Neural progenitor cell (in vitro differentiated cells): ENCODE measurements at regions not wholly inside any gene's neighbourhood (a gene's known extent, or its start where the extent isn't known, plus 50 kb on each side); places are given as distances from the start of the nearest gene placed in this dataset.

Experiments
- DNase-seq: peaks from one replicate; pipeline ENCODE4 v3.0.0-alpha.2; 2016; ENCODE audit warnings: low spot score
- H2AFZ ChIP-seq: fragments of 200-600 bp; sonication (generic); replicated peaks from 2 replicates; pipeline ENCODE4 v1.6.1; 2016; ENCODE audit warnings: antibody characterized with exemption
- H3F3A ChIP-seq: fragments of 200-600 bp; sonication (generic); 2 replicates; pipeline ENCODE4 v1.6.1; 2016; ENCODE audit warnings: antibody characterized with exemption, low read depth
- H3K27ac ChIP-seq: fragments of 200-600 bp; sonication (generic); 2 replicates; pipeline ENCODE4 v1.5.1; 2016; ENCODE audit warnings: mild to moderate bottlenecking
- H3K27me3 ChIP-seq: fragments of 200-600 bp; sonication (generic); 2 replicates; pipeline ENCODE4 v1.6.1; 2016; ENCODE audit warnings: mild to moderate bottlenecking, moderate library complexity
- H3K36me3 ChIP-seq: fragments of 200-600 bp; sonication (generic); 2 replicates; pipeline ENCODE4 v1.5.1; 2016
- H3K4me1 ChIP-seq: fragments of 200-600 bp; sonication (generic); 2 replicates; pipeline ENCODE4 v1.6.1; 2016; ENCODE audit warnings: mixed run types
- H3K4me2 ChIP-seq: fragments of 200-600 bp; sonication (generic); 2 replicates; pipeline ENCODE4 v1.6.1; 2016
- H3K4me3 ChIP-seq: fragments of 200-600 bp; sonication (generic); 2 replicates; pipeline ENCODE4 v1.5.1; 2016
- H3K79me2 ChIP-seq: fragments of 200-600 bp; sonication (generic); 2 replicates; pipeline ENCODE4 v1.6.1; 2016; ENCODE audit warnings: low read depth
- H3K9ac ChIP-seq: fragments of 200-600 bp; sonication (generic); 2 replicates; pipeline ENCODE4 v1.6.1; 2016
- H3K9me3 ChIP-seq: fragments of 200-600 bp; sonication (generic); 2 replicates; pipeline ENCODE4 v1.5.1; 2016; ENCODE audit warnings: low read depth
- H4K20me1 ChIP-seq: fragments of 200-600 bp; sonication (generic); 2 replicates; pipeline ENCODE4 v1.6.1; 2016; ENCODE audit warnings: low read depth
- H3K27ac Mint-ChIP-seq: 3 replicates; pipeline ENCODE4 v1.8.0; 2021; ENCODE audit warnings: mixed read lengths
- H3K27me3 Mint-ChIP-seq: 2 replicates; pipeline ENCODE4 v1.8.0; 2022; ENCODE audit warnings: low read depth, mild to moderate bottlenecking, inconsistent platforms, moderate library complexity, mixed read lengths; ENCODE audit not compliant: insufficient read depth
- H3K36me3 Mint-ChIP-seq: 3 replicates; pipeline ENCODE4 v1.8.0; 2021; ENCODE audit warnings: mixed read lengths
- H3K4me1 Mint-ChIP-seq: 3 replicates; pipeline ENCODE4 v1.8.0; 2021; ENCODE audit warnings: mixed read lengths
- H3K4me3 Mint-ChIP-seq: 3 replicates; pipeline ENCODE4 v1.8.0; 2021; ENCODE audit warnings: mild to moderate bottlenecking, moderate library complexity, mixed read lengths
- H3K9me3 Mint-ChIP-seq: 3 replicates; pipeline ENCODE4 v1.8.0; 2020; ENCODE audit warnings: mixed read lengths
- EZH2 ChIP-seq: fragments of 200-600 bp; sonication (generic); IDR thresholded peaks from 2 replicates; pipeline ENCODE4 v1.6.1; 2017; ENCODE audit warnings: antibody characterized with exemption, mild to moderate bottlenecking, moderate library complexity
- EZH2phosphoT487 ChIP-seq: fragments of 200-600 bp; sonication (generic); IDR thresholded peaks from 2 replicates; pipeline ENCODE4 v1.6.1; 2017; ENCODE audit warnings: antibody characterized with exemption
- TF ChIP-seq, protein P1 (sequence below): fragments of 200-600 bp; sonication (generic); IDR thresholded peaks from 2 replicates; pipeline ENCODE4 v1.5.1; 2017; ENCODE audit warnings: antibody characterized with exemption, mild to moderate bottlenecking

DNA sequence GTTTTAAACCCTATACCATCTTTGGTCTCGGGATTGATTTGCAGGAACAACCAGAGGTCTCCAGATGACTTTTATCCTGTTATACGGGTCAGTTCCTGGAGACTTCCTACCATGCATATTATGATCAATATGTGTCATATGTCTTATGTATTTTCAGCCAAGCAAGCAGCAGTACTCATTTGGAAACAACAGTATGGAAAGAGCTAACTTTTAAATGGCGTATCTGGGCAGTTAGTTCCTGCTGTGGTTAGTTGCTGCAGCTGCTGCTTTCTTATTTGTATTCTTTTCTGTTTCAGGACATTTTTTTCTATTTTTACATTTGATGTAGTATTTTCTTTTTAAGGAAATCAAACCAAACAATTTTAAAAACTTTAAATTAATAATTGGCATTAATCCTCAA is 207.5 kb downstream of the MANEA start:
- no peak overlapping the region for H3K9ac ChIP-seq
- no peak overlapping the region for H3K4me3 Mint-ChIP-seq

DNA sequence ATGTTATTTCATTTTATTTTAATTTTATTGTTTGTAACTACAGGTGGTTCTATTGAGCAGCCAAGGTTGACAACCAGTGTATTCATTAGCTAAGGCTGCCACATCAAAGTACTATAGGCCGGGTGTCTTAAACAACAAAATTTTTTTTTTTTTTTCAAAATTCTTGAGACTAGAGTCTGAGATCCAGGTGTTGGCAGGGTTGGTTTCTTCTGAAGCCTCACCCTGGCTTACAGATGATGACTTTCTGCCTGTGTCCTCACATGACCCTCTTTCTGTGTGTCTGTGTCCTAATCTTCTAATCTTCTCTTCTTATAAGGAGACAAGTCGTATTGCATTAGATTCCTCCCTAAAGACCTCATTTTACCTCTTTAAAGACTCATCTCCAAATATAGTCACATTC is 208.4 kb downstream of the MANEA start:
- Mint-ChIP-seq H3K36me3 (no peaks in the 10 kb centered on the region), H3K27me3 (no peaks in the 10 kb centered on the region), H3K27ac (no peak overlapping the region), H3K4me3 (no peak overlapping the region), H3K9me3 (no peaks in the 10 kb centered on the region), H3K4me1 (peaks cover 3% of the 10 kb centered on the region)
- H4K20me1 ChIP-seq: no peaks in the 10 kb centered on the region
- H3K27me3 ChIP-seq: no peaks in the 10 kb centered on the region
- H3K27ac ChIP-seq: no peak overlapping the region
- DNase-seq: no peak
- no peak overlapping the region for H3K4me2 ChIP-seq
- H3K79me2 ChIP-seq: no peaks in the 10 kb centered on the region
- H3K9me3 ChIP-seq: no peaks in the 10 kb centered on the region
- no peaks in the 10 kb centered on the region for H3K36me3 ChIP-seq
- H3K4me3 ChIP-seq: no peak overlapping the region
- H3K4me1 ChIP-seq: no peaks in the 10 kb centered on the region
- H3K9ac ChIP-seq: no peak overlapping the region
- TF ChIP-seq, protein P1, sequence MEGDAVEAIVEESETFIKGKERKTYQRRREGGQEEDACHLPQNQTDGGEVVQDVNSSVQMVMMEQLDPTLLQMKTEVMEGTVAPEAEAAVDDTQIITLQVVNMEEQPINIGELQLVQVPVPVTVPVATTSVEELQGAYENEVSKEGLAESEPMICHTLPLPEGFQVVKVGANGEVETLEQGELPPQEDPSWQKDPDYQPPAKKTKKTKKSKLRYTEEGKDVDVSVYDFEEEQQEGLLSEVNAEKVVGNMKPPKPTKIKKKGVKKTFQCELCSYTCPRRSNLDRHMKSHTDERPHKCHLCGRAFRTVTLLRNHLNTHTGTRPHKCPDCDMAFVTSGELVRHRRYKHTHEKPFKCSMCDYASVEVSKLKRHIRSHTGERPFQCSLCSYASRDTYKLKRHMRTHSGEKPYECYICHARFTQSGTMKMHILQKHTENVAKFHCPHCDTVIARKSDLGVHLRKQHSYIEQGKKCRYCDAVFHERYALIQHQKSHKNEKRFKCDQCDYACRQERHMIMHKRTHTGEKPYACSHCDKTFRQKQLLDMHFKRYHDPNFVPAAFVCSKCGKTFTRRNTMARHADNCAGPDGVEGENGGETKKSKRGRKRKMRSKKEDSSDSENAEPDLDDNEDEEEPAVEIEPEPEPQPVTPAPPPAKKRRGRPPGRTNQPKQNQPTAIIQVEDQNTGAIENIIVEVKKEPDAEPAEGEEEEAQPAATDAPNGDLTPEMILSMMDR: no peak
- TF ChIP-seq EZH2phosphoT487: no peak
- no peak for TF ChIP-seq EZH2
- no peaks in the 10 kb centered on the region for H3F3A ChIP-seq
- no peak overlapping the region for H2AFZ ChIP-seq

More for the DNA sequence above, 207.5 kb downstream of the MANEA start:
- no peak overlapping the region for H3K27ac Mint-ChIP-seq
- Histone ChIP-seq H3K79me2 (no peaks in the 10 kb centered on the region), H3K27ac (no peak overlapping the region), H3F3A (no peaks in the 10 kb centered on the region), H3K4me3 (no peak overlapping the region), H3K4me1 (no peaks in the 10 kb centered on the region), H4K20me1 (no peaks in the 10 kb centered on the region), H3K9me3 (no peaks in the 10 kb centered on the region), H2AFZ (no peak overlapping the region), H3K27me3 (no peaks in the 10 kb centered on the region), H3K4me2 (no peak overlapping the region), H3K36me3 (no peaks in the 10 kb centered on the region)
- TF ChIP-seq EZH2phosphoT487 (no peak), EZH2 (no peak)
- TF ChIP-seq, protein P1: no peak
- DNase-seq: no peak
- no peaks in the 10 kb centered on the region for H3K27me3 Mint-ChIP-seq
- no peaks in the 10 kb centered on the region for H3K36me3 Mint-ChIP-seq
- H3K4me1 Mint-ChIP-seq: peaks cover 3% of the 10 kb centered on the region
- H3K9me3 Mint-ChIP-seq: no peaks in the 10 kb centered on the region

DNA sequence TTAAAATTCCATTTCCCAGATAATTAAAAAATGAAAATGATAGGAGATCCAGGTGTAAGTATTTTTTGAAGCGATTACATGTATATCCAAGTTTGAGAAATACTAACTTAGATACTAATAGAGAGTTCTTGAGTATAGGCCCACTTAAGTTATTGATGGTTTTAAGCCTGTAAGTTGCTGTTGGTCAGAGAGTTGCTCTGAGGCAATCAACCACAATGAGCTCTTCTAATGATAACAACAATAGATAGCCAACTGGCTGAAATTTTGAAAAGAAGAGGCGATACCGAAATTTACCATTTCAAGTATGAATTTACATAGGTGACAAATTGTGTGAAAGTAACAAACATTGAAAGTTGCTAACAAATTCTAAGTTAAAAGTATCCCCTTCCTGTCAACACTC is 209.5 kb downstream of the MANEA start:
- H3K9ac ChIP-seq: no peak overlapping the region
- TF ChIP-seq EZH2: no peak
- no peak for TF ChIP-seq EZH2phosphoT487
- no peak for DNase-seq
- Mint-ChIP-seq H3K4me3 (no peak overlapping the region), H3K9me3 (no peaks in the 10 kb centered on the region), H3K27me3 (no peaks in the 10 kb centered on the region), H3K4me1 (peaks cover 3% of the 10 kb centered on the region), H3K36me3 (no peaks in the 10 kb centered on the region), H3K27ac (no peak overlapping the region)
- no peaks in the 10 kb centered on the region for H3K27me3 ChIP-seq
- no peaks in the 10 kb centered on the region for H4K20me1 ChIP-seq
- H3K27ac ChIP-seq: no peak overlapping the region
- H3K4me2 ChIP-seq: no peak overlapping the region
- H3K36me3 ChIP-seq: no peaks in the 10 kb centered on the region
- H3K4me1 ChIP-seq: no peaks in the 10 kb centered on the region
- H3K9me3 ChIP-seq: no peaks in the 10 kb centered on the region
- H2AFZ ChIP-seq: no peak overlapping the region
- no peaks in the 10 kb centered on the region for H3F3A ChIP-seq
- no peak overlapping the region for H3K4me3 ChIP-seq
- H3K79me2 ChIP-seq: no peaks in the 10 kb centered on the region

DNA sequence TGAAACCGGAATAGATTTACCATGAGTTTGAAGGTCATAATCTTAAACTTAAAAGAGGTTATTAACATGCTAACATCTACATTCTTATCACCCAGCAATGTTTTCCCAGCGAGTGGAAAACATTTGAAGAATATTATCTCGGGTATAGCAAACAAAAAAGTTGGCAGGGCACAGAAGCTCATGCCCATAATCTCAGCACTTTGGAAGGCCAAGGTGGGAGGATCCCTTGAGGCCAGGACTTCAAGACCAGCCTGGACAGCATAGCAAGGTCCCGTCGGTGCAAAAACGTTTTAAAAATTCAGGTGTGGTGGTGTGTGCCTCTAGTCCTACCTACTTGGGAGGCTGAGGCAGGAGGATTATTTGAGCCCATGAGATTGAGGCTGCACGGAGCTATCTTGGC is 213.5 kb downstream of the MANEA start:
- H3K4me1 Mint-ChIP-seq: no peaks in the 10 kb centered on the region
- no peaks in the 10 kb centered on the region for H3K9me3 ChIP-seq
- H3K9ac ChIP-seq: no peak overlapping the region
- no peak overlapping the region for H3K27ac ChIP-seq
- no peaks in the 10 kb centered on the region for H3K36me3 Mint-ChIP-seq
- TF ChIP-seq, protein P1: no peak
- TF ChIP-seq EZH2 (no peak), EZH2phosphoT487 (no peak)
- no peak overlapping the region for H2AFZ ChIP-seq
- no peaks in the 10 kb centered on the region for H3K4me1 ChIP-seq
- H3K36me3 ChIP-seq: no peaks in the 10 kb centered on the region
- no peak overlapping the region for H3K27ac Mint-ChIP-seq
- no peak overlapping the region for H3K4me3 Mint-ChIP-seq
- no peak for DNase-seq
- no peaks in the 10 kb centered on the region for H4K20me1 ChIP-seq
- H3K27me3 Mint-ChIP-seq: peaks cover 3% of the 10 kb centered on the region
- no peaks in the 10 kb centered on the region for H3K79me2 ChIP-seq
- no peak overlapping the region for H3K4me3 ChIP-seq
- no peaks in the 10 kb centered on the region for H3F3A ChIP-seq
- no peak overlapping the region for H3K4me2 ChIP-seq
- no peaks in the 10 kb centered on the region for H3K27me3 ChIP-seq
- H3K9me3 Mint-ChIP-seq: no peaks in the 10 kb centered on the region
